HG02973 (cell line): ENCODE measurements at regions not wholly inside any gene's neighbourhood (a gene's known extent, or its start where the extent isn't known, plus 50 kb on each side); places are given as distances from the start of the nearest gene placed in this dataset.
"Not testable (repeated sequence)": the region's sequence is repeated elsewhere in the genome, so short reads cannot be mapped to it uniquely, and the experiment has no call there.

Source experiments
- ATAC-seq: cut with Tn5 transposase; IDR thresholded peaks from one replicate; pipeline ENCODE4 v1.9.1; 2021; ENCODE audit warnings: moderate library complexity; ENCODE audit not compliant: unreplicated experiment

DNA sequence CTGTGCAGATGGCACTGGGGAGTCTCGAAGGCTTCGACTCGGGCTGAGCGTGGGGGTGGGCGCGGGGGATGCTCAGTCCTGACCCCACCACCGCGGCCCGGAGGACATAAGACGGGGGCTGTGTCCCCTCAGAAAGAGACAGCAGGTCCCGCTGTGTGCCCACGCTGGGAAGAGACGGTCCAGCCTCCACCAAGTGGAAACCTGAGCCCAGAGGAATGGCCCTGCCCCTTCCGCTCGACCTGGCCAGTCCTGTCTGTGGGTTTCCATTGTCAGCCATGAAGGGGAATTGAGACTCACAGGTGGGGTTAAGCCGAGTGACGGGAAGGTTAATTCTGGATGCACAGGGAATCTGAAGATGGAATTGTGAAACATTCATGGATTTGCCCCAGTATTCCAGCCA is 442.7 kb downstream of the PREX1 start:
- no peak for ATAC-seq

DNA sequence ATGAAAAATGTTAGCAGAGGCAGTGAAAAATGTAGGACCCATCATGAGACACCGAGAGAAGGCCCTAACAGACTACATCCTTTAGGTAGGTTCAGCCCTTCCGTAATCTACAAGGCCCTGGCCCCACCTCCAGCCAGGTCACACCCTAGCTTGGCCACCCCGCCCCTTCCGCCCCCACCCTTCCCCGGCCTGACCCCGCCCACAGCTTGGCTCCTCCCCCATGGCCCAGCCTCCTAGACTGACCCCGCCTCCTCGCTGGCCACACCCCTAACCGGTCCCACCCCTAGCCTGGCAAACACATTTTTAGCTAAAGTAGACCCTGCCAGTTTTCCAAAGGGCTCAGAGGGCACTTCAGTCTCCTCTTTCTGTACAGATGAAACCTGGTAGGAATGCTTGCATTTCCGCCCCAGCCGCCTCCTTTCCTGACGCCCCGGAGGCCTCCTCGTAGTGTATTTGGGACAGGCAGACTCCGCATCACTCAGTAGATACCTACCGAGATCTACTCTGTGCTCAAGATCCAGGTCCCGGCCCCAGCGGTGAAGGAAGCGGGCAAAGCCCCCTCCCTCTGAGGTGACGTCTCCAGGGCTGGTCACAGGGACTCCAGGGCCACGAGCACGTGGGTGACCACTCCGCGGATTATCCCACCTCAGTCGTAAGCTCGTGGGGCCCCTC is 443.5 kb downstream of the PREX1 start:
- no peak for ATAC-seq

DNA sequence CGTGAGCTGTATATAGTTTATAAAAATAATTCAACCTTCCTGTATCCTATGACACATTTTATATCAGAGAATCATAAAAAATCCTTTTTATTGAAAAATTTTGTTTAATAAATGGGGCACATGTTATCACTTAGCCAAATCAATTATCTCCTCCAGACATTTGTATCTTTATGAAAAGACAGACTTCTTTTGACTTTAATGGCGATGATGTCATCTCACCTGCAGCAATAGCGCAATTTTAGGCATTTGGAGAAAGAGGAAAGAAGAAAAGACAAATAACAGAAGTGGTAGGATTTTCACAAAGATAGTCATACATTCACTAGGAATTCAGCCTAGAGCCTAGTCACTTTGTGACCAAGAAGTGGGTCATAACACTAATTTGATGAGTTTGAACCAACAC is 444.5 kb downstream of the PREX1 start:
- no peak for ATAC-seq

DNA sequence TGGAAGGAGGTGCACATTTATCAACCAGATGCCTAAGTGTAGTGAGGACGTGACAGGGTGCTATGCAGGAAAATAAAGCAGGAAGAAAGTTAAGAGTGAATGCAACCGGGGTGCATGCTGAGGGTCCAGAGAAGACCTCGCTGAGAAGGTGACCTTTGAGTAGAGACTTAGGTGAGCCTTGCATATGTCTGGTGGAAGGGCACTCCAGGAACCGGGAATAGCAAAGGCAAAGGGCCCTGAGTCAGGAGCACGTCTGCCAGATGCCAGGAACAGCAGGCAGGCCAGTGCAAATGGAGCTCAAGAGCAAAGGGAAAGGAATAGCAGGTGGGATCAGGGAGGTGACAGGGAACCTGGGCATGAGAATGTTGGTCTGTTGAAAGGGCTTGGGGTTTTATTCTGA is 445.5 kb downstream of the PREX1 start:
- no peak for ATAC-seq

DNA sequence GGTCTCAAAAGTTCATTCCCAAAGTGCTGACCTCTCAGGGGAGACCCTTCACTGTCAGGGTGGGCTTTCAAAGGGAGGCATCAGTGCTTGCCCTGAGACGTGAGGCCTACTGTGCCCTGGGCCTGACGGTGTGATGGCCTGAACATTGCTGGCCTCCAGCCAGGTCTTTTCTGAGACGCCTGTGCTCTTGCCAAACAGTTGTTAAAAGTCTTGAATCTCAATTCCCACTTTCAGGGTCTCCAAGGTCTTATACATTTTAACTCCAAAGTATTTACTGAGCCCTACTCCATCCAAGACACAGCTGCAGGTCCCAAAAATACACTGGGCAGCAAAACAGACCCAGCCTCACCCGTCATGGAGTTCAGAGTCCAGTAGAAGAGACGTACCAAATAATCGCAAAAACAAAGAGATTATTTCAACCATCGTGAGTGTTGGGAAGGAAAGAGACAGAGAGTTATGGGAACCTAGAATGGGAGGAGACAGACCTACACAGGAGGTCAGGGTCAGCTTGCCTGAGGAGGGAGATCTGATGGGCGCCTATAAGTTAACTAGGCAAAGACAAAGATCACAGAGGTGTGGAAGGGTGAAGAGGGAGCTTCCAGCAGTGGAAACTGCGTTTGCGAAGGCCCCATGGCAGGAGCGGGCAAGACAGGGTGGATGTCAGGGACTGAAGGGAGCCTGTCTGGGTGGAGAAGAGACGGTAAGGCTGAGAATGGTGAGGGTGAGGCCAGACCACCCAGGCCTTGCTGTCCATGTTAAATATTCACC is 446.3 kb downstream of the PREX1 start:
- no peak for ATAC-seq

DNA sequence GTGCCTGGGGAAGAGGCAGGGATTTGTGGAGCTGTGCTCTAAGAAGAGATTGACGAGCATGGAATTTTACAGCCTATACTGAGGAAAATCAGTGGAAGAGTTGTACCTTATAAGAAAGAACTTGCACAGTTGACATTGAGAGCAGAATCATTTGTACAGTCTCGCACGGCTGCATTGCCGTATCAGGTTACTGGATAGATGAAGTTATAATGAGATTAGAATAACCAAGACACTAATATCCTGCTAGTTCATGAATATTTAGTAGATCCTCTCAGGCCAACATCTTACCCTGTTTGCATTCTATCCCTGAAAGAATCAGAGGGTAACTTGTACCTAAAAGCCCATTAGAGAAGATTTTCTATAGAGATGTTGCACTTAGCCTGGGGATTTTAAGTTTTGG is 447.1 kb downstream of the PREX1 start:
- ATAC-seq, result no peak

DNA sequence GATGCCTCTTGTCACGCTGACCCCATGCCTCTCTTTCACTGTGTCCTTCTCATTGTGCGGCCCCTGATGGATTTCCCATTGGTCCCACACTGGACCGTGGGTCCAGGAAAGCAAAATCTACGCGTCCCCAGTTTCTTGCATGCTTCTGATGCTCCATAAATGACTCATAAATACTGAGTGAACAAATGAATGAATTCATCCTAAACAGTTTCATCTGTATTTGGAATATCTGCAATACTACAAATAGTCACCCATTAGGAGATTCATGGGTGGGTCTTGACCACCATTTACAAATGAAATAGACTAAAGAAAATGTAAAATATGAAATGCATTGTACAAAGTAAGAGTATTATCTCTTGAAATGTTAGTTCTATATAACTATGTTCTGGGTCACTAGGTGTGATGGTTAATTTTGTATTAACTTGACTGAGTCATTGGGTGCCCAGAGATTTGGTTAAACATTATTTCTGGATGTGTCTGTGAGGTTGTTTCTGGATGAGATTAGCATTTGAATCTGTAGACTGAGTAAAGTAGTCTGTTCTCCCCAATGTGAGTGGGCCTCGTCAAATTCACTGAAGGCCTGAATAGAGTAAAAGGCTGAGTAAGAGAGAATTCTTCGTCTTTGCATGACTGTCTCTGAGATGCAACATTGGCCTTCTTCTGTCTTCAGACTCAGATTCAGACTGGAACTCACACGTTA is 448.7 kb downstream of the PREX1 start:
- no peak for ATAC-seq

DNA sequence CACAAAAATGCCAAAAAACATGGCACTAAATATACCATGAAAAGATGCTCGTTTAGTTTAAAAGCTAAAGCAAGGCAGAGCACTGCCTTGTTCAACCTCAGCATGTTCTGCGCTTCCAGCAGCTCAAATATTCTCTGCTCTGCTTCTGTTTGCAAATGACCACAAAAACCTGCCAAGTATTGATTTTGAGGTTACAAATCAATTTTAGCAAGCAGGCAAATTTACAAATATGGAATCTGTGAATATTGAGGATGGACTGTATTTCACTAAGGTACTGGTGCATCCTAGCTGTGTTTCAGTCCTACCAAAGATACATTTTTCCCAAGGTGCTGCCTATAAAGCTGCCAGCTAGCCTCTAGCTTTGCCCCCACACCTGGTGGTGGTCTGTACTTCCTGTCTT is 449.9 kb downstream of the PREX1 start:
- ATAC-seq, result no peak

DNA sequence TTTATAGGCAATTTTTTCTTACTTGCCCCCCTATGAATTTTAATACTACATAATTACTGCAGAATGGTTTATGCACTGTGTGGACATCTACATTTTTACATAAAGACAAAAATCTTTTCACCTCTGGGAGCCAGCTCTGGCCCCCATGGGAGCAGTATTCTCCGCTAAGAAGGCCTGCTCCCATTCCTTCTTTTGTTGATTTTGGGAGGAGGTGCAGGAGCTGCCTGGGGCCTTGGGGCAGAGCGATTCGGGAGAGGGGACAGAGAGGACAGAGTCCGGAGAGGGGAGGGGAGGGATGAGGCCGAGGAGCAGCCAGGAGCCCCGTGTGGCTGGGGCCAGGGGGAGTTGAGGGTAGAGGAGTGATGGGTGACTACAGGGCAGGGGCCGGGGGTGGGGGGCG is 452.0 kb downstream of the PREX1 start:
- no peak for ATAC-seq

DNA sequence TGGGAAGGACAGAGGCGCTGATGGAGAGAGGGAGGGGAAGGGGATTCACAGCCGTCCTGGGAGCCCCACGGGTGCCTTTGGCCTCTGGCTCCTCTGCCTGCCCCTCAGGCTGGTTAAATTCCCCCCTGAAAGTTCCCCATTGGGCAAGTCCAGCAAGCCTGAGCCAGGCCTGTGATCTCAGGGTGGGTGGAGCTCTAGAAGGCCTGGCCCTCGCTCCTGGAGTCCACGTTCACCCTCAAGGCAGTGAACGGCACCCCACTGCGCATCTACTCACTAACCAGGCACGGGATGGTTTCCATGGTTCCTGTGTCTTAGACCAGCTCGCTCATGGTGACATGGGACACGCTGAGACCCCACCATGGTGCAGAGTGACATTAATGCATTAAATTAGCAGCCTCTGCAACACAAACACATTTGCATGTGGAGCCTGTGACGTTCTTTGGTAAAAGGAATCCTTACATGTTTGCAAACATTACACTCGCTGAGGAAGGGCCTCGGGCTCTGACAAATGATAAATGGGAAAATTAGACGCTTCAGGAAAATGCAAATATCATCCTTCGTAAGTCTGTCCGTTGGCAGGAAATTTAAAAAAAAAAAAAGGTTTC is 452.7 kb downstream of the PREX1 start:
- no peak for ATAC-seq

DNA sequence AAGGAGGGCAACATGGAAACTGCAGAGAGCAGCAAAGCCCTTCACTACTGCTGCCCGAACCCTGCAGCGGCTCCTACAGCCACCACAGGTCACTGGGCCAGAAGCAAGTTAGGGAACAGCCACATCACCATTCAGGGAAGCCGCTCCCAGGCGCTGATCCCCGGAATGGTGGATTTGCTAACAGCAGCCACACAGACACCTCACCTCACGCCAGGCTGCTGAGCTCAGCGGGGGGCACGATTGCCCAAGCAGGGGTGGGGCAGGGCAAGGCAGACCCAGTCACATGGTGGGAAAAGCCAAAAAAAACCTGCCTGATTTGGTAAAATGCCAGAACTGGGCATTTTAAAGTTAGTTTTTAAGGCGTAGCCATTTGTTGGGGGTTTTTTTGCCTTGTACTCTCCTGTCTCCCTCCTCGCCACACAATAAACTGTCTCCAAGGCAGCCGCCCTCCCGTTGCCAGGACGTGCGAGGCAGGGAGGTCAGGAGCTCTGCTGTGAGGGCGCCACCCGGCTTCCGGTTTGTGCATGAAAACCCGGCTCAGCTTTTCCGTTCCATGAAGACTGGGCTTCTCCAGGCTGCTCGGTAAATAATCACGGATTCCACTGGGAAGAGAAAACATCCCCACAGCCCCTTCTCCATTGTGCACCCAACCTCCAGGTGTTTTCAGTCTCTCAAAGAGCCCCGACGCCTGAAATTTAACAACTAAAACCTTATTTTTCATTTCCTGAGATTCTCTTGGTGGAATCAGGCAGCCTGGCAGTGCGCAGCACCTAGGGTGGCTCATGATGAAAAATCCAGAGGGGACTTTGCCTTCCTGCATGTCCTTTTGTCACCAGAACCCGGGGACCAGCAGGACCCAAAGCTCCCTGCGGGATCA is 453.5 kb downstream of the PREX1 start:
- ATAC-seq, result not testable (repeated sequence)

DNA sequence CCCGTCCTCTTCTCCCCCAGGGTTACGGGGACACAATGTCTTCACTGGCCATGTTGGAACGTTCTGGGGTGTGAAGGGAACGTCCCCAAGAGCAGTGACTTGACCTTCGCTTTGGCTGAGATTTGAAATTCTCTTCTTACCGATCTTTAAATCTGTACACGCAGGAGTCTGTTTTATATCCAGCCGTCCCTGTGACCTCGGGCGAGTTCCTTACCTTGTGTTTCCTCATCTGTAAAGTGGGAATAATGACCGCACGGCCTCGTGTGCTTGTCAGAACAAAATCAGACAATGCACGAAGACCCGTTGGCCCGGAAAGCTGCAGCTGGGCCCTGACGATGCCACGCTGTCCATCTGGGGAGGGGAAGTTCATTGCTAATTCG is 454.3 kb downstream of the PREX1 start:
- no peak for ATAC-seq

DNA sequence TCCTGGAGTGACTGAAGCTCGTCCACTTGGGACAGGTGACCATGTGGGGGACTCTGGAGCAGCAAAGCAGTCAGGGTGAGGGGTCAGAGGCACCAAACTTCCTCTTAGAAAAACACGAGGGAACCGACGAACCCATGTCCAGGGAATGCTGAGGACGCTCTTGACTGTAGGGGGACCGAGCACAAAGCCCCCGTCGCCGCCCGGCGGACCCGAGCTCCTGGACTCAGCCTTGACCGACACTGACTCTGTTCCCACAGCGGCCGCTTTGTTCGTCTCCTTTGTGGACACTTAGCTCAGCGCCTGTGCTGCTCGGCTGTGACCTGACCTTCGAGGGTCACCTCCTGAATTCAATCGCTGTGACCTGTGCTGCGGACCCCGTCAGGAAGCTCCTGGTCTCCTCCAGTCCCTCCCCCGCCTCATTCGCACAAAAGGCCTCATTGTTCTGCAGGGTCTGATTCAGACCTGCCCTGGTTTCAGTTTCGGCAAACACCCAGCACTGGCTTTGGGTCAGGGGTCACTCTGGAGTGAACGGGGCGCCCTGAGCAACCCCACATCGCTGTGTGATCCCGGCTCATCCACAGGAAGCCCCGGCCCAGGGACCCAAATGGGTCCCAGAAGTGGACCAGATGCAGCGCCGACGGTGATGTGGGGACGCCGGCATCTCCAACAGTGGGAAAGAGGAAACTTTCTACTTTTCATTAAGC is 454.8 kb downstream of the PREX1 start:
- ATAC-seq, result not testable (repeated sequence)

DNA sequence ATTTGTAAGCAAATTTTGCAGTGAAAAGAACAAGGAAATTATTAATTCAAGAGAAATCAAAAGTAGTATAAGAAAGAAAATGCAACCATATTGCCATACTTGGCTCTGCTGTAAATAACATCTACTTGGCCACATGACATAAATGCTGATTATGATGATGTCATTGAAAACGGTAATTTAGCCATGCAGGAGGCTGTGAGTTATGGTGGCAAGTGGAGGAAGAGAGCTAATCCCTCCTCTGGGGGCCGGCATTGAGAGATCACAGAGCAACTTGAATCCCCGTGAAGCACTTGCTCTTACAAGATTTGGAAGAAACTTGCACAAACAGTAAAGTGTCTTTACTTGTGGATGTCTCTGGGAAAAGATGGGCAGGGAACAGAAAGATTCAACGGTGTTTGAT is 456.6 kb downstream of the PREX1 start:
- ATAC-seq, result no peak

DNA sequence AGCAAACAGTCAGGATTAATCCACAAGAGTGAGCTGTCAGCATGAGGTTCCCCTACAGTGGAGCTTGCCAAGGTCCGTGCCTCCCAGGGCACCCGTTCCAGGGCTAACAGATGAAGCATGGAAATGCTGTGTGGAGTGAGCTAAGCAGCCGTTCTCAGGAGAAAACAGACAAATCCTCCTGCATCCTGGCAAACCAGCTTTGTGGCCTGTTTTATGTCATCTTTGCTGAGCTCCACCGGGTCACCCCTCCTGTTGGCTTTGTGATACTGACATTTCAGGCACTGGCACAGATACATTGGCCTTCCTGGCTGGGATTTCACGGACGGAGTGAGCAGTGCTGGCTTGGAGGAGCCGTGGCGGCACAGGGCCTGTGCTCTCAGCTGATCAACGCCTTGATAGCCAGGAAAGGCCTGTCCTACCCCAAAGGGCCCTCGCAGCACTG is 459.2 kb downstream of the PREX1 start:
- not testable (repeated sequence) for ATAC-seq

DNA sequence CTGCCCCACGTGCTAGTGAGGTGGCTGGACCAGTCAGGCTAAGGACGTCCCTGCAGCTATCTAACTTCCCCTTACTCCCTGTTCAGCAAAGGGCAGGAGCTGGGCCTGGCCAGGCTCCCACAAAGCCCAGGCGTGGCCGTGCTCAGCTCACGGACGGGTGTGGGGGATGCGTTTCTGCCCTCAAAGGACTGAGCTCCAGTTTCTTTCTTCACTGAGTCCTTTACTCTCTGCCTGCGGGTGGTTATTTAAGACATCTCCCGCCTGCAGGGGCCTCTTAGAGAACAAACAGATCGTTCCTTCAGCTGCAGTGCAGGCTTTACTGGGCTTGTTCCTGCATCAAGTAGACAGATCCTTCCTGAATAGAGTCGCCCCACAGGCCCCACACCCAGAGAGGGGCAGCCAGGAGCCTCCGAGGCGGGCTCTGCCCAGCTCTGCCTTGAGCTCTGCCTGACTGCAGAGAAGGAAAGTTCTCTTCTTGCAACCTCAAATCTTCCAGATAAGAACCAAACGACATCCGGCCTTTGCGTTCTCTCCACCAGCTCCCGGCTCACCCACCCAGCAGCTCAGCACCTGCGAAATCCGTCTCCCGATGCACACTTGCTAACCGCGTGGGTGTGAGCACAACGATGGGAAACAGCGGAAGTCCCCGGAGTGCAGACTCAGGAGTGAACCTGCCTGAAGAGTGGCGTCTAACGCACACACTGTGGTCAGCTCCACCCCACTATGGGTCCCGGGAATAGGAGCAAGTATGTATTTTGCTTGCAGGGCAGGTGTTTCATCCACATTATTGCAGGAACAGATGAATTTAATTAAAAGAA is 460.0 kb downstream of the PREX1 start:
- not testable (repeated sequence) for ATAC-seq

DNA sequence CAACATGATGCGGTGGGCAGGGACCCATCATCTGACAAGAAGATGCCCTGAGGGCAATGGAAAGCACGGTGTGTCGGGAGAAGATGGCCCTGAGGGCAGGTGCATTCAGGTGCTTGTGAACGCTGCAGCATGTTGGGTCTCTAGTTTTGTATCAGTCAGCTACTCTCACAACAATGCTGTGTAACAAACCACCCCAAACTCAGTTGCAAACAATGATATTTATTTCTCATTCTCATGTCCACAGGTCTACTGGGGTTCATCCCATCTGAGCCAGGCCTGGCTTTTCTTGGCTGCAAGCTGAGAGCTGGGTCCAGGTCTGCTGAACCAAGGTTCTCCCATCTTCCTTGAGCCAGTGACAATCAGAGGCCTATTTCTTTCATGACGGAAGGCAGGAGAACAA is 461.6 kb downstream of the PREX1 start:
- no peak for ATAC-seq

DNA sequence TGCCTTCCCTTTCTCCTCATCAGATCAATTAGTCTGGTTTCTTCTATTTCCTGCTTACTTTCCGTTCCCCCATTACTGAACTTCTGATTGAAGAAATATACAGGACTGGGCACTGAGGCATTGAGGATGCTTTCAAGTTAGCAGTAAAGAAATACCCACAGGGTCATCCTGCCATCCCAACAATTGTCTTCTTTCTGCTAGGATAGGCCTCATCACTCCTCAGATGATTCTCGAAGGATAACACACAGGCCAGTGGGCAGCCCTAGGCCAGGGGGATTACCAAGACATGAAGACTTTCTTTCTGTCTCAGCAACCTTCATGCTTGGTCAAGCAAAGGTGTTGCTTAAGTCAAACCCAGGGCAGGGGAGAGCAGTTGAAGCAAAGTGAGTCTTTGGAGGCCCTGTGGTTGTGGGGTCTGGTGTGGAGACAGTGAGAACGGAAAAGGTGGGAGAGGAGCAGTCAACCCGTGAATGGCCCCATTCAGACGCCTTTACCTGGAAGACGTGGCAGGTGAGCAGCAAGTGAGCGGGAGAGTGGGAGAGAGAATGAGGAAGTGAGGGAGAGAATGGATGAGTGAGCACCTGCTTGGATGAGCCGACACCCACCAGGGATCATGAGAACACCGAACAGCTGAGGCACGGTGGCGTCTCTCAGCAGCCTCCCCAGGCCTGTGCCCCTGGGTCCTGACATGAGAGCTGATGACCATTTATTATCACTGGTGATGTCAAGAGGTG is 462.9 kb downstream of the PREX1 start:
- ATAC-seq, result no peak

DNA sequence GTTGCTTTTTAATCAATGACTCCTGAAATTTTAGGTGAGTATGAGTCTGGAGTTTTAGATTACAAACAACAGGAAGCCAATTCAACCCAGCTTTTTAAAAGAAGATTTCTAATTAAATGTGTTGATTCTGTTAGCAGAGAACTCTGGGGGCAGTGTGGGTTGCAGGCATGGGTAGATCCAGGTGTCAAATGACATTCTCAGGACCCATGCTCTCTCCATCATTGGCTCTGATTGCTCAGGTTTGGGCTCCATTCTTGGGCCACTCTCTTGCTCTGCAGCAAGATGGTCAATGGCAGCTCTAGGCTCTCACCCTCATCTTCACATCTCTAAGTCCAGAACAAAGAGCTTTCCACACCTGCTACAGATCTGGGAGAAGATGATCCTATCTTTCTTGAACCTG is 463.7 kb downstream of the PREX1 start:
- no peak for ATAC-seq
